Large intestine (tissue), 3 donors: ENCODE measurements at regions not wholly inside any gene's neighbourhood (a gene's known extent, or its start where the extent isn't known, plus 50 kb on each side); places are given as distances from the start of the nearest gene placed in this dataset.

Experiments
- DNase-seq, 2 donors: peaks; one replicate each; pipeline versions ENCODE4 v3.0.0 to v3.0.0-alpha.2; 2013
- H3K27ac ChIP-seq: one replicate; pipeline ENCODE4 v1.5.1; 2013; ENCODE audit warnings: low read length
- H3K27me3 ChIP-seq: 2 replicates; pipeline ENCODE4 v1.6.1; 2013; ENCODE audit warnings: low read length; ENCODE audit not compliant: control insufficient read depth, insufficient read depth
- H3K36me3 ChIP-seq: 2 replicates; pipeline ENCODE4 v1.6.1; 2013; ENCODE audit warnings: low read length; ENCODE audit not compliant: control insufficient read depth, insufficient read depth
- H3K4me1 ChIP-seq: one replicate; pipeline ENCODE4 v1.6.1; 2013; ENCODE audit warnings: low read length; ENCODE audit not compliant: control insufficient read depth, insufficient read depth
- H3K4me3 ChIP-seq: one replicate; pipeline ENCODE4 v1.5.1; 2013; ENCODE audit warnings: low read length
- H3K9me3 ChIP-seq: one replicate; pipeline ENCODE4 v1.6.1; 2013; ENCODE audit warnings: mild to moderate bottlenecking, low read depth, low read length, moderate library complexity; ENCODE audit not compliant: control insufficient read depth
- WGBS: methylation state at CpG from one replicate; pipeline ENCODE4 v1.1.5; 2013; ENCODE audit warnings: low lambda C conversion rate; ENCODE audit not compliant: insufficient coverage; 5-methylcytosine and 5-hydroxymethylcytosine counted together

- WGBS: no CpG with 5 or more reads among the region's 16 CpGs
- no peaks in the 10 kb centered on the region for H3K4me1 ChIP-seq
- H3K27ac ChIP-seq: no peak overlapping the region
- no peaks in the 10 kb centered on the region for H3K36me3 ChIP-seq
- DNase-seq: no peak
- no peak overlapping the region for H3K4me3 ChIP-seq
- H3K9me3 ChIP-seq: no peaks in the 10 kb centered on the region
- H3K27me3 ChIP-seq: peaks cover 19% of the 10 kb centered on the region
Measured at GRCh38 chr22:19611590-19611989, 87.4 kb upstream of the CLDN5 start.

DNA sequence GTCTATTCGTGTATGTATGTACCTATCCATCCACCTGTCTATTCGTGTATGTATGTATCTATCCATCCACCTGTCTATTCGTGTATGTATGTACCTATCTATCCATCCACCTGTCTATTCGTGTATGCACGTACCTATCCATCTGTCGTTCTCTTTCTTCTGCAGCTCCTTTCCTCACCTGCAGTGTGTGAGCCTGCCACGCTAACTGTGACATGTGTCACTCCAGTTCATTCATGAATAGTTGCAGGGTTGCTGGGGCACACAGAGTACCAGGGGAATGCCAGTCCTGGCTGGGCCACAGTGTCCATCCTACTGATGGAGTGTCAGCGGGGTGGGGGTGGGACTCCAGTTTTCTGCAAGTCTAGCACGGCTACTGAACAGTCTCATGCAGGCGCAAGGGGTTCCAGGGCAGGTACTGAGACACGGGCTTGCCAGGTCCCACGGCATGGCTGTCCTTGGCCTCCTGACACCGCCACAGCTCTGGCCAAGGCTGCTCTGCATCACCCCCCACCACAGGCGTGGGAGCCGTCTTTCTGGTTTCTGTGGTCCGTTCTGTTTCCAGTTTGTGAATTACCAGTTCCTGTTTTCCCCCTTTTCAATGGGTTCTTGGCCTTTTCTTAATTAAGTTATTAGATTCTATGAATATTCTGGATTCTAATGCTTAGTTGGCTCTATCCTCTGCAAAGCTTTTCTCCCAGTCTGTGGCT, 88.8 kb upstream of the CLDN5 start:
- 94% methylated on average over 6 of the region's 16 CpGs for WGBS
- Histone ChIP-seq H3K27me3 (peaks cover 15% of the 10 kb centered on the region), H3K27ac (no peak overlapping the region), H3K4me1 (no peaks in the 10 kb centered on the region), H3K4me3 (no peak overlapping the region), H3K9me3 (no peaks in the 10 kb centered on the region), H3K36me3 (no peaks in the 10 kb centered on the region)
- DNase-seq: no peak

- Histone ChIP-seq H3K4me1 (no peaks in the 10 kb centered on the region), H3K27me3 (peaks cover 15% of the 10 kb centered on the region), H3K36me3 (no peaks in the 10 kb centered on the region), H3K4me3 (no peak overlapping the region), H3K27ac (no peak overlapping the region), H3K9me3 (no peaks in the 10 kb centered on the region)
- DNase-seq: no peak
- WGBS: 80% methylated on average over 1 of the region's 2 CpGs
Measured at GRCh38 chr22:19614536-19614863, 90.3 kb upstream of the CLDN5 start.

GRCh38 chr22:19615001-19615461, 90.8 kb upstream of the CLDN5 start:
- 100% methylated on average over 1 of the region's 13 CpGs for WGBS
- H3K4me1 ChIP-seq: no peaks in the 10 kb centered on the region
- H3K4me3 ChIP-seq: no peak overlapping the region
- DNase-seq: no peak
- H3K27me3 ChIP-seq: peaks cover 15% of the 10 kb centered on the region
- no peak overlapping the region for H3K27ac ChIP-seq
- no peaks in the 10 kb centered on the region for H3K36me3 ChIP-seq
- no peaks in the 10 kb centered on the region for H3K9me3 ChIP-seq

DNA sequence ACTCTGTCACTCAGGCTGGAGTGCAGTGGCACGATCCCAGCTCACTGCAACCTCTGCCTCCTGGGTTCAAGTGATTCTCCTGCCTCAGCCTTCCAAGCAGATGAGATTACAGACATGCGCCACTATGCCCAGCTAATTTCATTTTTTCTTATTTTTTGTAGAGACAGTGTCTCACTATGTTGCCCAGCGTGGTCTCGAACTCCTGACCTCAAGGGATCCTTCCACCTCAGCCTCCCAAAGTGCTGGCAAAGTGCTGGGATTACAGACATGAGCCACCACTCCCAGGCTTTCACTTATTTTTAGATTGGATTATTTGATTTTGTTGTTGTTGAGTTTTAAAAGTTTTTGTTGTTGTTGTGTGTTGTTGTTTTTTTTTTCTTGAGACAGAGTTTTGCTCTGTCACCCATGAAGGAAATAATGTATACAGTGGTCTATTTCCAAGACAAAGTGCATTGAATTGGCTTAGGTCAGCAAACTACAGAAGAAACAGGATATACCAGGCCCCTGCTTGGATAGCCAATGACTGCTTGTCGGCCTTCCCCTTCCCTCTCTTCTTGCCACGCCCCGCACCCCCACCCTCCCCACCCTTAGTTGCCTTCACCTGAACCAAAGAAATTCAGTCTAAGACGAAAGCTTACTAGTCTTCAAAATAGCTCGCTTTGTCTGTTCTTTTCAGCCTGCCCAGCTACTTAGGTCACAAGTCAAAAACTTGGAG, 91.8 kb upstream of the CLDN5 start:
- no CpG with 5 or more reads among the region's 9 CpGs for WGBS
- DNase-seq: no peak
- Histone ChIP-seq H3K36me3 (no peaks in the 10 kb centered on the region), H3K4me1 (no peaks in the 10 kb centered on the region), H3K4me3 (no peak overlapping the region), H3K27ac (no peak overlapping the region), H3K27me3 (peaks cover 15% of the 10 kb centered on the region), H3K9me3 (no peaks in the 10 kb centered on the region)

GRCh38 chr22:19619144-19620009, 94.9 kb upstream of the SEPTIN5 start:
- no peaks in the 10 kb centered on the region for H3K9me3 ChIP-seq
- H3K36me3 ChIP-seq: no peaks in the 10 kb centered on the region
- WGBS: no CpG with 5 or more reads among the region's 8 CpGs
- H3K4me3 ChIP-seq: no peak overlapping the region
- H3K27me3 ChIP-seq: peaks cover 11% of the 10 kb centered on the region
- no peaks in the 10 kb centered on the region for H3K4me1 ChIP-seq
- no peak for DNase-seq
- no peak overlapping the region for H3K27ac ChIP-seq

DNA sequence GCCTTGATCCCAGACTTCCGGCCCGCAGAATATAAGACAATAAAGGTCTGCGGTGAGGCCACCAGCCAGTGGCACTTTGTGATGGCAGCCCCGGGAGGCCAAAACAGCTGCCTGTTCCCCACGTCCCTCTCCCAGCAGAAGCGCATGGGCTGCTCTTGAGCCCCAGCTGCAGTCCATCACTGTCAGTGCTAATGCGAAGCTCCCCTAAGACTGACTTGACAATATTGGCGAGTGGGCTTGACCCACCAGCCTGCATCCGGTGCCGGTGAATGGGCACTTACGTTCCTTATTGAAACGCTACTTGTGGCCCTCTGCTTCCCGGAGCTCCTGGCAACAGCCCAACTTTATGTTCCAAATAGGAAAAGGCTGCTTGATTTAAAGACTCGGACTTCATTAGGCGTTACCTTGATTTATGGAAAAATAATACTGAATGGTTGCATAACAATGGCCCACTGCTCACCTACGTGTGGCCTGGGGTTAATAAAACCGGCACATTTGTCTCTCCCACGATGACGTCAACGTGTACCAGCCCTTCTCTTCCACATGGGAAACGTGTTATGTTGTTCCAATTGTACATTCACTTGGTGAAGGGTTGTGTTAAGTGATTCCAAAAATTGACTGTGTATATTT, 93.4 kb upstream of the SEPTIN5 start:
- H3K27me3 ChIP-seq: peaks cover 3% of the 10 kb centered on the region

GRCh38 chr22:19621373-19622060, 92.8 kb upstream of the SEPTIN5 start:
- H3K4me3 ChIP-seq: no peak overlapping the region
- 14% methylated on average over 2 of the region's 18 CpGs for WGBS
- no peaks in the 10 kb centered on the region for H3K9me3 ChIP-seq
- peaks cover 3% of the 10 kb centered on the region for H3K27me3 ChIP-seq
- no peaks in the 10 kb centered on the region for H3K4me1 ChIP-seq
- no peak overlapping the region for H3K27ac ChIP-seq
- H3K36me3 ChIP-seq: no peaks in the 10 kb centered on the region
- DNase-seq: no peak

More for the DNA sequence above, 93.4 kb upstream of the SEPTIN5 start:
- Histone ChIP-seq H3K4me3 (no peak overlapping the region), H3K4me1 (no peaks in the 10 kb centered on the region), H3K27ac (no peak overlapping the region), H3K9me3 (no peaks in the 10 kb centered on the region), H3K36me3 (no peaks in the 10 kb centered on the region)
- DNase-seq: peak in 1 of 2 donors; percentile 10
- no CpG with 5 or more reads among the region's 21 CpGs for WGBS

GRCh38 chr22:19622061-19622441, 92.3 kb upstream of the SEPTIN5 start:
- peaks cover 3% of the 10 kb centered on the region for H3K27me3 ChIP-seq
- no peaks in the 10 kb centered on the region for H3K9me3 ChIP-seq
- H3K27ac ChIP-seq: no peak overlapping the region
- no peaks in the 10 kb centered on the region for H3K36me3 ChIP-seq
- DNase-seq: no peak
- H3K4me1 ChIP-seq: no peaks in the 10 kb centered on the region
- no peak overlapping the region for H3K4me3 ChIP-seq
- WGBS: no CpG with 5 or more reads among the region's 11 CpGs
